ENCODE measurements at regions not wholly inside any gene's neighbourhood (a gene's known extent, or its start where the extent isn't known, plus 50 kb on each side); places are given as distances from the start of the nearest gene placed in this dataset.
A peak's percentile ranks its signal among the peaks of the same experiment; 100 is the strongest.

DNA sequence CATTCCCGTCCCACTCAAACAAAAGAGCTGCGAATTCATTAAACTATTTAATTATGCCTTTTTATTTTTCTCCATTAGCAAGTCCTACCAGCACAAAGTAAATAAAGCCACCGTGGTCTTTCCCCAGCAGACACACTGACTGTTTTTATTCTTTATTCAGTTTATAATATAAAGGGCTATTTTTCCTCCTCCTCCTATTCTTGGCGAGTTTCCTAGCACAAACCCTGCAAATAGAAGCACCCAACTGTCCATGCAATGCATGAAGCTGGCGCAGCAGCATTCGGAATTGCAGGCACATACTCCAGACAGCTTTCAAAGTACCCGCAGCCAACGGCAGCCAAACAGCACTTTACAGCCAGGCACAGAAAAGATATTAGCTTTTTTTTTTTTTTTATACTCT is 583.4 kb upstream of the PSMD7 start:
- no peak for DNase-seq (ENCODE audit: low read depth)

DNA sequence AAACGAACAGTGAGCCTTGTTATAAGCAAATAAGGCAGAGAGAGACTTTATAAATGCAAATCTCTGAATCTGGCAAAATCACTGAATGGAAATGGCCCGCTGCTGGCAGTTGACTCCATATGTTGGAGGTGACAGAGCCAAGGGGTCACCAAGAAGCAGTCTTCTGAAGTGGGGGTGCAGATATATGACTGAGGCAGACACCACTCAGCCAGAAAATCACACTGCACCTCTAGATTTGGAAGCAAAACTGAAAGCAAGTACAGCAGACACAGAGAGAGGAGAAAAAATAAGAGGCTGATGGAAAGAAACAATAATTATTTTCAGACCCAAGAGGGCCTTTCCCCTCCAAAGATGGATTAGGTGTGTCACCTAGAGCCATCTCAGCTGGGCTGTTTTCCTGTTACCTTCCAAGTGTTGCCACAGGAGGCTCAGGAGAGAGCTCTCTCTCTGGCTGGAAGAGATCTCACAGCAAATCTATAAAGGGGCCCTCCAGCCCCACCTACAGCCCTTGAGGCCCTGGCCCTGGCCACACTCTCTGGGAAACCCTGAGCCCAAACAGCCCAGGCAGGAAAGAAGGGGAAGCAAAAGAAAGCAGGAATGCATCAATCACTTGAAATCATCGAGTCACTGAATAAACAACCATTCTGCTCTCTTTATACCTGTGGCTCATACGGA is 585.1 kb upstream of the PSMD7 start:
- DNase-seq (ENCODE audit: low read depth), result no peak

DNA sequence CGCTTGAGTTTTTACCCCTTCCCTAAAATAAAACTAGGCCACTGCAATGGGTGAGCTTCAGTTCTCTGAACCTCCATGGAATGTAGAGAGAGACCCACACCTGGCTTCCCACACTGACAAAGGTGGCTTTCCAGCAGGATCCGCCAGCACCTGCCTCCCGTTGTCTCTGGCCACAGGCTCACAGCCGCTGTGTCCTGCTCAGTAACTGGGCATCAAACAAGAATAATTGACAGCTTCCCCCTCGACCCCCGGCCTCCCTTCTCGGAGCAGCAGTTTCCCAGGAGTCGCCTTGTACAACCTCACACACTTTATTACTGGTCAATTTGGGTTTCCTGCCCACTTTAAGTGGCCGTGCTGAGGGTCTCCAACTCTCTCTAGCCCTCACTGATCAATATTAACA is 586.1 kb upstream of the PSMD7 start:
- DNase-seq (ENCODE audit: low read depth), result no peak

DNA sequence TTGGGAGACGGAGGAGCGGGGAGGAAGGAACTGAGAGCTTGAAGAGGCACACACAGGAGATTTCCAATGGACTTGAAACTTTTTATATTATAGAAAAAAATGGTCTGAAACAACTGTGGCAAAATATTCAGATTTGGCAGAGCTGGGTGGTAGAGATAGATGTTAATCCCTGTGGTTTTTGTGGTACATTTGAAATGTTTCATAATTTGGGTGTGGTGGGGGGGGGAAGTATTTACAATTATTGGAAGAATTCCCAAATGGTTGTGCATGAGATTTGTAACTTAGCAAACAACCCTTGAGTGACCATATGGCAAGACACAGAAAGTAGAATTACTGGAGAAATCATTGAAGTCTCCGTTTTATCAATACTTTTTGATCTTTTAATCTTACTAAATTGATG is 588.8 kb upstream of the PSMD7 start:
- no peak for DNase-seq (ENCODE audit: low read depth)

DNA sequence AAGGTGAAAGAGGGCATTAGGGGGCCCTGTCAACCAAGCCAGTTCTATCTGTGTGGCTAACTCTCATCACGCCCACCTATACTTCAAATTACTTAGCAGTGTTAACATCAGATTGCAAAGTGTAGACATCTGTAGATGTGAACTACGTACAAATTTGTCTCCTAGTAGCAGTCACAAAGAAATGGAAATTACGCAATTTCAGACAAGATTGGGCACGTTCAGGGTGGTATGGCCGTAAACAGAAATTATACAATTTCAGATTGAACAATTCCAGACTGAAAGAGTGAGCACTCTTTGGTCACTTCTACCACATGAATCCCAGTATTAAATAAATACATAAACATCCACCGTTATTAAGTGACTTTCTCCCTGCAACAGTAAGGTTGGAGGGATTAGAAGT is 592.7 kb upstream of the PSMD7 start:
- no peak for DNase-seq (ENCODE audit: low read depth)

DNA sequence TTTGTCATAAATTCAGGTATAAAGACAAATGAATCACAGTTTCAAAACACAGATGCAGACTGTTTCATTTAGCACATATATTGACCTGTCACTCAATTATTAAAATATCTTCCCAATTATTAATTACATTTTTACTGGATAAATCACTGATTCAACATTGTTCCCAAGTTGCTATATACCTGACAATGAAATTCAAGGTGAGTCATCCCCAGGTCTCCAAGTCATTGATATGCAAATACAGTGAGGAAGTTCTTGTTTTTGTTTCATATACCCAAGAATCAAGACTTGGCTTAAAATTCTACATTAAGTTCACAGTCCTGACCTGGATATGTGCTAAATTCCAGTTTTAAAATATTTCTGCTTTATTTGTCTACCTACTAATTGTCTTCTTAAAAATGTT is 599.3 kb upstream of the PSMD7 start:
- no peak for DNase-seq (ENCODE audit: low read depth)

DNA sequence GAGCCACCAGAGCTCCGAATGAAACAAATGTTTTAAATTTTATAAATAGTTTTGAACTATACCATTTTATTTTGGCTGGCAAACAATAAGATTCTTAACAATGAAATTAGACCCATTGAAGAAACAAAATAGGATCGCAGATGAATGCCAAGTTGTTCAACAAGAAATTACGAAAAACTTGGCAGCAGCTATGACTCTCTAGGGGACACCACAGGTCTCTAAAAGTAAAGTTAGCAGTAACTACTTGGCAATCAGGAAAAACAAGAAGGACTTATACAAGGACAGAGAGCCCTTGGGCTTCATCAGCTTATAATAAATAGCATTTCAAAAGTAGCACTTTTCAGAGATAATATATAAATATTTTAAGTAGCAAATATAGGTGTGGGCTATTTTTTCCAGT is 603.8 kb upstream of the PSMD7 start:
- DNase-seq (ENCODE audit: low read depth), result no peak

DNA sequence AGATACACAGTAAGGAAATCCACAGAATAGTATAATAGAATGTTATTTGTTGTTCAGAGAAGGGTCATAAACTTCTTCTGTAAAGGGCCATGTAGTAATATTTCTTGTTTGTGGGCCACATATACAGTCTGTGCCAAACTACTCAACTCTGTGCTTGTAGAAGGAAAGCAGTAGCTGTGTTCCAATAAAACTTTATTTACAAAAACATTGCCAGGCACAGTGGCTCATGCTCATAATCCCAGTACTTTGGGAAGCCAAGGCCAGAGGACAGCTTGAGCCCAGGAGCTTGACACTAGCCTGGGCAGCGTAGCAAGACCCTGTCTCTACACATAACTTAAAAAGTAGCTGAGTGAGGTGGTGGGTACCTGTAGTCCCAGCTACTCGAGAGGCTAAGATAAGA is 612.8 kb upstream of the PSMD7 start:
- no peak for DNase-seq (ENCODE audit: low read depth)

DNA sequence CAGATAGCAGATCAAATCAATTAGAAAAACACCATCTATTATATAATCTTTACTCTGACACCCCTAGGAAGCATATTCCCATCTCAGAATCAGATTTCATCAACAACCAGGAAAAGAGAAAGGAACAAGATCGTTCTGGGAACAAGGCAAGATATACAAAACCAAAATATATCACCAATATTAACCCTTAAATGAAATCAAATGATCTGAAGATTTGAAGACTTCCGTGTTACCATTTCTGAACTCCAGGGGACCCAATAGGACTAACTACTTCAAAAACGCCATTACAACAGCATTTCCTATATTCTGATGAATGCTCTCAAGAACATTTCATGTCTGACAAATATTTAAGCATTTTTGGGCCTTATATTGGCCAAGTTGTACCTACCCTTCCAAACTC is 624.2 kb upstream of the ZFHX3 start:
- no peak for DNase-seq (ENCODE audit: low read depth)

DNA sequence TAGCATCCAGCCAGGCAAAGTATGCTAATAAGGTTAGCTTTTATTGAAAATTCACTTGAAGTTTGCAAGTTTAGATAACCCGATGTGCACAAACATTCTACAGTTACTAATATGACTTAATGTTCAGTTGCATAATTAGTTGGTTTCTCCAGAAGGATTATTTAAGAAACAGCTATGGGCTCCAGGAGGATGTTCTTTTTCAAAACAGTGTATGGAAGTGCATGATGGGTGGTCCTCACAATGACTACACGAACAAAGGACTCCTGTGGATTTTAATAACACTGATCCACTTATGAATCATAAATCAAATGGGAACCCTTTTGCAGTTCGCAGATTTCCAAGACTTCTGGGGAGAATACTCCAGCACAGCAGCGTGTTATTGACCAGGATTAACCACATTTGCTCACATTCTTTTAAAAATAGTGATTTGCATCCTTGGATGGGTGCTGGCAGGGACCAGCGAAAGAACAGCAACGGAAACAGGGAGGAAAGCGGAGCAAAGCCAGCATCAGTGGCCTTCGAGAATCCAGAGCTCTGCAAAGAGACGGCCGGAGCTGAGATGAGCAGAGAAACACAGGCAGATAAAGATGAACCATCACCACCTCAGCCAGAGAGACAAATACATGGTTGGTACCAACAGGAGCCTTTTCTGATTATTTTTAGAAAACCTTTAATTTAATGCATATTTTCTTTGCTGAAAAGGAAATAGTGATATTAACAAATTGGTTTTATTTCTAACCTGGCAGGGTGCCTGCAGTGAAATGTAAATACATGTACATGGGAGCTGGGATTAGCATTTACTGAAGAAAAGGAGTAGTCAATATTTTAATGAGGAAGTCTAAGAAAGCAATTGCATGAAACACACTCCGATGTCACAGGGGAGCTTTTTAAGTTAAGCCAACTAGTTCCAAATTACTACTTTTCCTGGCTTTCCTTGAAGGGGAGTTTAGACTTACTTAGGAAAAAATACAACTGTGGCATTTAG is 623.2 kb upstream of the ZFHX3 start:
- no peak for DNase-seq (ENCODE audit: low read depth)

DNA sequence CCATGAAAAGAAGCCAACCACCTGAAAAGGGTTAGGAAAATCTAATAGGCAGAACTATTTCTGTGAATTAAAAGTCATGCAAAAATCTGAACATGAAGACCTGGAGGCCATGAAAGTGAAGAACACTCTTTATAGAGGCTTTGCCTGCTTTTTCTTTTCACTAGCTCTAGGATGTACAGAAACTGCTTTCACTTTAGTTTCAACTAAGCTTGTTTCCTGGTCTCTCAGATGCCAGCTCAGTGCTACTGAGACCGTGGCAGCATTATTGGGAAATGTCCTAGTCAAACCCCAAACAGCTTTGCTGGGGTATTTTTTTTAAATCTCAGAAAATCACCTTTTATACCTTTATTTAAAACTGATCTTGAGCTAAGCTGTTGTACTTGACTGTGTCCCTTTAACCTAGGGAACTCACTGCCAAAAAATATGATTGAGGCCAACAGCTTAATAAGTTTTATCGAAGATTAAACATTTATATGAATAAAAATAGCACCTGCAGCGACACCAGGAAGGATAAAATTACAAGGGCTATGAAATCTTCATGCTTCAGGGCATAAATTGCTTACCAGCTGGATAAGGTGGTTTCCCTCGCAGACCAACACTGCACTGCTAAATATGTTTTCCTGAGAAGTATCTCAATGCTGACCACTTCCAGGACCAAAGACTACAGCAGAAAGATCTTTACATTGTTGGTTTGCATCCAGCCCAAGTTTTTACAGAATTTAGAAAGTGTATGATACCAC is 621.8 kb upstream of the ZFHX3 start:
- DNase-seq (ENCODE audit: low read depth), result no peak

DNA sequence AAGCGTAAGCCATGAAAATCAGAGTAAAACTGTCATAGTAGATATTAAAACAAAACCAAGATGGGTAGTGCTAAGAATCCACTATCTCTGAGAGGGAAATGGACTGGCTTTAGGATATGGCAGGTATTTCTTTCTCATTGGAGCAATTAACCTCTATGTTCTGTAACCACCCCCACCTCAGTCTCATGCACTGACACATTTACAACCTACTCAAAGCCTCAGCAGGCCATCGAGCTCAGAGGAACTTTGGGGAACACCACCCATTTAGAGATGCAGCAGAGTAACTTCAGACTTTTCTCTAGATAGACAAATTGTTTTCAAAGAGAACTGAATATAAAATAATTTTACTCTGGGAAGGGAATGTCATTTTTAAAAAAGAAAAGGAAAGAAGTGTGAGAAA is 615.8 kb upstream of the ZFHX3 start:
- no peak for DNase-seq (ENCODE audit: low read depth)

DNA sequence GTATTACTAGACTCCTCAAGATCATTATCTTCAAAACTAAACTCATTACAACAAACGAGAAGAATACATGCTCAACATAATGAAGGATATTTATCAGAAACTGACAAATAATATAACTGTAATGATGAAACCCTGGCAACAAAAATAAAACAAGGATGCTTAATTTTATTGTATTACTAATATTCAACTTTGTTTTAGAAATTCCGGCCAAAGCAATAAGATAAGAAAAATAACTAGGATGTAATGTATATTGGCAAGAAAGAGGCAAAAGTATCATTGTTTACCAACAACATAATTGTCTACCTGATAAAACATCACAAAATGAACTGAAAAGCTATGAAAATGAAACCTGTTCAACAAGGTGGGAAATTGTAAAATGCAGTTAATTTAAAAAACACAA is 588.3 kb upstream of the ZFHX3 start:
- DNase-seq (ENCODE audit: low read depth), result no peak

DNA sequence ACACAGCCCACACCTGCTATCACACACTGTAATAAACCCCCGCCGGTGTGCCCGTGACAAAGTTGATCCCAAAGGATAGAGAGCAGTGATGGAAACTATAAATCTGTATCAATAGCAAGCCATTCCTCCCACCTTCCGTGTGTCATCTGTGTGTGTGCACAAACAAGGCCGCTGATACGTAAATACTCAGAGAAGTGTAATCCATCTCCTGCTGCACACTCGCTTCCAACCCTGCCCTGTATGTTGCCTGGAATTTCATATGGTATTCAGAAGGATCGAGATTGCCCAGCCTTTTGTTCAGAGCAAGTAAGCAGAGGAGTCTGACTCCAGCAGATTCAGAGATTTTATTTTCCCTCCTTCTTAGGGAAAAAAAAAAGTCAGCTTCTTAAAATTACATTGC is 581.1 kb upstream of the ZFHX3 start:
- no peak for DNase-seq (ENCODE audit: low read depth)

DNA sequence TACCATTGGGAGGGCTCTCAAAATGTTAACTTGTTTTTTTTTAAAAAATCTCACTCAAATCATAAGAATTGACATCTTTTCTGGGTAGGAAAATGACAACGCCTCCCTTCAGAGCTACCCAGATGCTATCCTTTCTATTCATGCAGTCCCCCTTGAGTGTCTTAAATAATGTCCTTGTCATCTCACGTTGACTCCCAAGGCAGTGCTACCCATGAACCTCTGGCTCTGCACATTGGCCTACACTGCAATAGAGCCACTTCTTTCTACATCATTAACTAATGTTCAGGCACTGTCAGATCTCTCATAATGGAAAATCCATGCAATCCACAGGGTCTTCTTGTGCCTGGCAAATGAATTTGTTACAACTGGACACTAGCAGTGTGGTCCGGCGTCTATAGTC is 569.8 kb upstream of the ZFHX3 start:
- no peak for DNase-seq (ENCODE audit: low read depth)

DNA sequence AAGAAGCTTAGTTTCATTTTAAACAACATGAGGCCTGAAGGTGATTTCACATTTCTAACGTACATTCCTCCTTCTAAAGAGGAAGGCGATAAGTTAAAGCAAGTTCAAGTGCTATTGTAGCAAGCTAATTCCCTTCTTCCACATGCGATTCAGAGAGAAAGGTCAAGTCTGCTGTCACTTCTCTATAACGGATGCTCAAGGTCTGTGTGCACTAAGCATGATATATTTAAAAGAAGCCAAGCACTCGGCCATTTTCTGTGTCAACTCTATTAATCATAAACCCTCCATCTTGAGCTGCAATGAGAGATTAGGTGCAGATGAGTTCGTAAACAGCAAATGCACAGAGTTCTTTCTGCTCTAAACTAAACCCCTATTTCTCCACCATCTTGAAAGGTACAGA is 568.8 kb upstream of the ZFHX3 start:
- no peak for DNase-seq (ENCODE audit: low read depth)

DNA sequence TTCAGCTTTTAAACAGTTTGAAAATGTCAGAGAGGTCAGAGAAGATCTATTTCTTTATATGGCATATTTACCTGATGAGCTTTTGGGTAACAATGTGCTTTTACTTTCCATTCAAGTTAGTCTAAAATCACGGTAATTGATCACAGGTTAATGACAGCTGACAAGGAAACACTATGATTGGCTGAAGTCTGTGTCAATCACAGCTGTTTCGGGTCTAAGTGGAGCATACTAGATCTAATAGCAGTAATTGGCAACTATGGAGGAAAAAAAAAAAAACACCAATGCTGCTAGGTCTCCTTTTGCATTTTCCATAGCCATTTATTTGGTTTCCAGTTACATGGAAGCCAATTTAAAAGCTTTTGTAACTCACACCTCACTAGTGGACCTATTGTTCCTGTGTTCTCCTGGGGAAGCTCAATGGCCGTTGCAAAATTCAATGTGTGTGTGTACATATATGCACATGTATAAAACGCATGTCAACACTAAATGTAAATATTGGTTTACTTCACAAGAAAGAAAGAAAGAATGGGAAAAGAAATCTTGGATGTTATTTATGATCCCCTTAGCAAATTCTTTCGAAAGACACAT is 568.3 kb upstream of the ZFHX3 start:
- DNase-seq (ENCODE audit: low read depth), result peak; percentile 34

DNA sequence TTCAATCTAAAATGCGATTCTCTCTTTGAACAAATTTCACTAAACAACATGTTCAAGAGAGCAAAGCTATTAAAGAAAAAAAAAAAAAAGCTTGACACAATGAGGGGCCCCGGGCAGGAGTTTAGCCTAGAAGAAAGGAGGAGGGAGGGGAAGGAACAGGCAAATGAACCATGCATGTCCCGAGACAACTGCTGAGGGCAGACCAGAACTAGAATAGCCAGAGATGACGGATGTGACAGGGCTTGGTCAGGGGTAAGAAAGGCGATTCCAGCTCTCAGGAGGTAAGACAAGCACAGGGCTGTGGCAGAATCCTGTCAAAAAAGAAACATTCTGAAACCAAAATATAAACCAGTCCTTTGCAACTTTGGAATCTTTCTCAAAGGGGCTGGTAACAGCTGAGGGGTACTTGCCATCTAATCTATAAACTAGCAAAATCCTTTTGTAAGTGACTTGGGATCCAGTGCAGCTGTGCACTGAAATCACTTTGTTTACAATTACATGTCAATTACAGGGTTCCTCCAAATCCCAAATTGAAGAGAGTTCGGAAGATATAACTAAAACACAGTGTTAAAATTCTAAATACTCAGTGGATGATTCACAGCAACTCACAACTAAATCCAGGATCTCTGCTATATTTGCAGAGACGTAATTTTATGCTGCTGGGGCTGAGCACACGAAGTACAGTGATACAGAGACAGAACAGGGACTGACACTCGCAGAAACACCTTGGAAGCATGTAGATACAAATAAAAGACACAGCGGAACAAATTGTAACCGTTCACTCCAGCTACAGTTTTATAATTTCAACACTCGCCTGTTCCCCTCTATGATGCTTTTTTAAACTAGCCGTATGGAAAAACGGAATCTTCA is 567.4 kb upstream of the ZFHX3 start:
- DNase-seq (ENCODE audit: low read depth), result peak; percentile 4

DNA sequence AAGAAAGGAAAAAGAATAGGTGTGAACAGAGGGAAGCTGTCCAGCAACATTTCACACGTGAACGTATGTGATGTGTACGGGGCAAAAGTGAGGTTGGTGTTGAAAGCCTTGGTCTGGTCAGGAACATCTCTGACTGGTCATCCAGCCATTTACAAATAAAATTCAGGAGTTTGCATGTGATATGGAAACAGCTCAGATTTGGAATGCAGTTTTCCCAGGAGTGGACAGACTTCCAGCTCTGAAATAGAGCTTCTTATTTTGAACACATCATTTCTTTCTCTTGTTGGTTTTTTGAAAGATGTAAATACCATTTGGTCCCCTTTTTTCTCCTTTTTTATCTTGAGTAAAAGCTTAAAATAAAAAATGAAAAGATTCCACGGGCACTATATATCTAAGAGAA is 566.2 kb upstream of the ZFHX3 start:
- DNase-seq (ENCODE audit: low read depth), result no peak

DNA sequence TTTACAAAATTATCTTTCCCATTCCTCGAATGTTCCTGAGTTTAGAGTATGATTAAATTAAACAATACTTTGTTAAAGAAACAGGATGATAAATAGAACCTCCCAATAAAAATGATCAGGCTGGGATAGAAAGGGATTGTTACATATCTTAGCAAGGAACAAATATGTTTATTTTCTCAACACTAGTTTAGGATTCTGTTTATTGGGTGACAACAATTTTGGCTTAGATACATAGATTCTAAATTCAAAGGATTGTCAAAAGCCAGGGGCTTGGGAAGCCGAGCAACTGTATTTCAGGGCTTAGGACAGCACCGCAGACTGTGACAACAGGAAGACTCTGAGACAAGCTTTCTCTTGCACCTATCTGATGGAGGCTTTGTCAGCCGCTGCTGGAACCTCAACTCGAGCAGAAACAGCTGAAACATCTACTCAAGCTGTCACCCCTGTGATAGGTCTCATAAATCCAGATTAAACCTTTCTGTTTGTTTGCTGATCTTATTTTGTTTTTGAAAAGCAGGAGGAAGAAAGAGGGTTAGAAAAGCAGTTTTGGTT is 562.8 kb upstream of the ZFHX3 start:
- DNase-seq (ENCODE audit: low read depth), result no peak
